ENCODE measurements at regions not wholly inside any gene's neighbourhood (a gene's known extent, or its start where the extent isn't known, plus 50 kb on each side); places are given as distances from the start of the nearest gene placed in this dataset.

GRCh38 chr10:62619413-62619738 lies 185.1 kb upstream of the ADO start:
- Histone ChIP-seq H3K4me1 (no peaks in the 10 kb centered on the region), H3K27me3 (no peaks in the 10 kb centered on the region), H3K9me3 (no peaks in the 10 kb centered on the region), H3K4me3 (no peak overlapping the region), H3K27ac (no peak overlapping the region), H3K36me3 (no peaks in the 10 kb centered on the region)
- no peak for DNase-seq
- TF ChIP-seq POLR2A (IDR thresholded peaks at IDR 0.05) (no peak), CTCF (IDR thresholded peaks at IDR 0.05) (no peak)

- no peaks in the 10 kb centered on the region for H3K4me1 ChIP-seq
- no peak overlapping the region for H3K4me3 ChIP-seq
- H3K27me3 ChIP-seq = no peaks in the 10 kb centered on the region
- H3K9me3 ChIP-seq = no peaks in the 10 kb centered on the region
- H3K36me3 ChIP-seq = no peaks in the 10 kb centered on the region
- TF ChIP-seq POLR2A (IDR thresholded peaks at IDR 0.05) (no peak), CTCF (IDR thresholded peaks at IDR 0.05) (no peak)
- no peak overlapping the region for H3K27ac ChIP-seq
- no peak for DNase-seq
These were observed 184.0 kb upstream of the ADO start for GRCh38 chr10:62620491-62620890.

- no peak for DNase-seq
- Histone ChIP-seq H3K27me3 (no peaks in the 10 kb centered on the region), H3K4me3 (no peak overlapping the region), H3K36me3 (no peaks in the 10 kb centered on the region), H3K9me3 (no peaks in the 10 kb centered on the region), H3K4me1 (no peaks in the 10 kb centered on the region), H3K27ac (no peak overlapping the region)
- TF ChIP-seq POLR2A (IDR thresholded peaks at IDR 0.05) (no peak), CTCF (IDR thresholded peaks at IDR 0.05) (no peak)
These were observed 181.3 kb upstream of the ADO start for GRCh38 chr10:62623223-62623622.

- TF ChIP-seq CTCF (IDR thresholded peaks at IDR 0.05) = no peak
- Histone ChIP-seq H3K27ac (no peak overlapping the region), H3K4me1 (no peaks in the 10 kb centered on the region), H3K4me3 (no peak overlapping the region), H3K27me3 (no peaks in the 10 kb centered on the region), H3K36me3 (no peaks in the 10 kb centered on the region), H3K9me3 (no peaks in the 10 kb centered on the region)
- DNase-seq = no peak
These were observed 179.0 kb upstream of the ADO start for GRCh38 chr10:62625484-62625883.

GRCh38 chr10:62626079-62626478 lies 178.4 kb upstream of the ADO start:
- TF ChIP-seq CTCF (IDR thresholded peaks at IDR 0.05) = no peak
- TF ChIP-seq POLR2A (IDR thresholded peaks at IDR 0.05) = no peak
- H3K9me3 ChIP-seq = no peaks in the 10 kb centered on the region
- no peak overlapping the region for H3K4me3 ChIP-seq
- H3K36me3 ChIP-seq = no peaks in the 10 kb centered on the region
- H3K27ac ChIP-seq = no peak overlapping the region
- DNase-seq = no peak
- no peaks in the 10 kb centered on the region for H3K4me1 ChIP-seq
- no peaks in the 10 kb centered on the region for H3K27me3 ChIP-seq

- no peaks in the 10 kb centered on the region for H3K36me3 ChIP-seq
- no peaks in the 10 kb centered on the region for H3K9me3 ChIP-seq
- no peak for TF ChIP-seq CTCF (IDR thresholded peaks at IDR 0.05)
- TF ChIP-seq POLR2A (IDR thresholded peaks at IDR 0.05) = no peak
- H3K4me3 ChIP-seq = no peak overlapping the region
- no peaks in the 10 kb centered on the region for H3K4me1 ChIP-seq
- no peaks in the 10 kb centered on the region for H3K27me3 ChIP-seq
- no peak for DNase-seq
- no peak overlapping the region for H3K27ac ChIP-seq
These were observed 177.7 kb upstream of the ADO start for GRCh38 chr10:62626817-62627216.

Measured in Peyer's patch (tissue), 4 donors.